GM21723 (cell line): ENCODE measurements at regions not wholly inside any gene's neighbourhood (a gene's known extent, or its start where the extent isn't known, plus 50 kb on each side); places are given as distances from the start of the nearest gene placed in this dataset.

Source experiments
- ATAC-seq: cut with Tn5 transposase; IDR thresholded peaks from one replicate; pipeline ENCODE4 v1.9.1; 2021; ENCODE audit warnings: mild to moderate bottlenecking, moderate library complexity; ENCODE audit not compliant: unreplicated experiment

DNA sequence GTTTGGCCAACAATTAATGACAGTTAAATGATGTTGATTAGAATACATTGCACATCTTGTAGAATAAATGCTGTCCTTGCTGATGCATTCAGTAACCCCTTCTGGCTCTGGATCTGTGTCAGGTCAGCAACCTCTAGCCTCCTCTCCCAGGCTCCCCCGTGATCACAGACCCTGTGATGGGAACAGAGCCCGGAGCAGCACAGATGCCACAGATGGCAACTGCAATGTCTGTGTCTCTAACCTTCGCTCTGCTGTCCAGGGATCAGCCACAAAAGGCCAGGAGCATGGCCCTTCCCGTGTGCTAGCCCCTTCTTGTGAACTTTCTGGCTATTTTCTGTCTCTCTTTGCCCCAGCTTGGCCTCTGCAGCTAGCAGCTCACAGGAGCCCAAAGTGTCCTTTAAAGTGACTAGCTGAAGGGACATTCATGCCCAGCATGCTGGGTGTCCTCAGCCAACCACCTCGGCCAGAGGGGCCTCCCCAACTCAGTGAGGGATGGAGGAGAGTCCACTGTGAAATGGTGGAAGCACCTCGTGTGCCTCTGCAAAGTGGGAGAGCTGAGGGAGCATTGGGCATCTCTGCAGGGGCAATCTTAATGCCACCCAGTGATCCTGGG, 167.0 kb upstream of the TCERG1L start:
- ATAC-seq: no peak

DNA sequence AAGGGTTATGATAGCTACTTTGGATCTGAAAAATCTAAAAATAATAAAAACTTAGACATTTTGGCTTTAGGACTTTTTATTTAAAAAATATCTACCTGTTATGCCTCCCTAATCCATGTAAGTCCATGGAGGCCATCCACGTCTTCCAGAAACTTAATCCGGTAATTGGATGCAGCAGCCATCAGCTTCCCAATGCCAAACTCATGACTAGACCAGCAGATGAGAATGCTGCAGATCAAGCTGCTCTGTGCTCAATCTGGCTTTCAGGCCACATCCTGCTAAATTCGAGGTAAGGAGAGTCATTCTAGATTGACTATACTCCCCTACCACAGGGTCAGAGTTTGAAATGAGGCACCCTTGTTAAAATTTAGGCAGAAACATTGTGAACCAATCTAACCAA, 168.5 kb upstream of the TCERG1L start:
- ATAC-seq: no peak

DNA sequence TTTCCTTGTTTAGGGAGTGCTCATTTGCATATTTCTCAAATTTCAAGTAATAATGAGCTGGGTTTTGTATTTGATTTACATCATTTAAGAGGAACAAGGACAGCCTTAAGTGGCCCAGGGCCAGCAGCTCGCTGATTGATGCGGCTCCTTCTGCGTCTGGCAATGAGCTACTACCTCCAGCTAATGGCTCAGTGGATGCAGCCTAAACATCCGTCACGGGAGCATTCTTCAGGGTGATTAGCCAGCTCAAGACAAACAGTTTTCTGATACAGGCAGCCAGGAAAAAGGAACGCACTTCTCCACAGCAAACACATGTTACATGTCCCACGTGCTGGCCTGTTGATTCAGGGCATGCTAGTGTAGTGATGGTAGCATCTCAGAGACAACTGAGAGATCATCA, 169.3 kb upstream of the TCERG1L start:
- no peak for ATAC-seq

DNA sequence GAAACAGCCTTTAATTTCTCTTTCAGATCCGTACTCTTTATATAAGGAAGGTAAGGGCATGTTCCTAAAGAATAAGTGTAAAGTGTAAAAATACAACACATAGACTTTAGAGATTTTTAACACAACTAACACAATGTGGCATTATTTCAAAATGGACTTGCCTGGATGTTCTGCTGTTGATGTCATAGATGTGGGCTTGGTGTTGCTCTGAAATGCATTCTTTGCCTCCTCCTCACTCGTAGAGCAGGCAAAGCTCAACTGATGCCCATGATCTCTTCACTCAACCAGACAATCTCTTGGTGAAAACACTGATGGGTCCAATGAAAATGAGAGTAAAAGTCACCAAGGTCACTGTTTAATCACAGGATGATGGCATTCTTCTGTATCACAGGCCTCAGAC, 174.2 kb upstream of the TCERG1L start:
- ATAC-seq: no peak

DNA sequence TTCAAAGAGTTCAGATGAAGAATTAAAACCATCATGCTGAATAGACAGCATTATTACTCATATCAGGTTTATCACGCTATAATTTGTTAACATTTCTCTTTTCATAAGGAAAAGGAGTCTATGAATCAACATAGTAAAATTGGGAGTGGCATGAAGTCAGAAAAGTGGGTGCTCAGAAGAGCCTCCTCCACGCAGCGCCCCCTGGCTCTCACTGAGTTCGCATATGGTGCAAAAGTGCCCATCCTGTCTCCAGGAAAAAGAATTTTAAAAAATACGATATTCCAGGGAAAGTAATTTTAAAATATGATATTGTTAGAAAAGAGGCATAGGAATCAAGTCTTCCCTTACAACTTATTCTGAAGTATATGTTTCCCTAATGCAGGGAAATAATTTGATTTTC, 176.3 kb upstream of the TCERG1L start:
- ATAC-seq: no peak

DNA sequence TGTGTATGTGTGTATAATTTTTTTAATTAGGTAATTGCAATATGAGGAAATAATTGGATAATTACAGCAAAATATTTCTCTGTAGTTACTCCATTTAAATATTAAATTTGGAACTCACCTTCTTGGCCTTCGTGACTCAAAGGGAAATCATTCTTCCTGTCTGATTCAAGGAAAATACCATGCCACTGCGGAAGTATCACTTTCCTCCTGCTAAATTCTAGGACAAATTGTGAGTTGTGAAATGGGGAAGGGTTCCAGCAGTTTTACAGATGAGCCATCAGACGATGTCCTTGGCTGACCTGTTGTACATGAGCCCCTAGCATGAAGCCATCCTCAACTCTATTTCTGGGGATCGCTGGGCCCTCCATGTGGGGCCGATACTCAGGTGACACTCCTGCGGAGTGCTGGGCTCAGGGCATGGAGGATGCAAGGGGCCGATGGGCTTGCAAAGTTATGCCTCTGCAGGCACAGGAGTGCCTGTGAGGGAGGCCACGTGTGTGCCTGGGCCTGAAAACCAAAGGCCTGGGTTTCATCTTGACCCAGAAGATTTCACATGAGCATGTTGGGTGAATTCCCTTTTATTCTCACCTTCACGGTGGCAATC, 179.6 kb upstream of the TCERG1L start:
- no peak for ATAC-seq

DNA sequence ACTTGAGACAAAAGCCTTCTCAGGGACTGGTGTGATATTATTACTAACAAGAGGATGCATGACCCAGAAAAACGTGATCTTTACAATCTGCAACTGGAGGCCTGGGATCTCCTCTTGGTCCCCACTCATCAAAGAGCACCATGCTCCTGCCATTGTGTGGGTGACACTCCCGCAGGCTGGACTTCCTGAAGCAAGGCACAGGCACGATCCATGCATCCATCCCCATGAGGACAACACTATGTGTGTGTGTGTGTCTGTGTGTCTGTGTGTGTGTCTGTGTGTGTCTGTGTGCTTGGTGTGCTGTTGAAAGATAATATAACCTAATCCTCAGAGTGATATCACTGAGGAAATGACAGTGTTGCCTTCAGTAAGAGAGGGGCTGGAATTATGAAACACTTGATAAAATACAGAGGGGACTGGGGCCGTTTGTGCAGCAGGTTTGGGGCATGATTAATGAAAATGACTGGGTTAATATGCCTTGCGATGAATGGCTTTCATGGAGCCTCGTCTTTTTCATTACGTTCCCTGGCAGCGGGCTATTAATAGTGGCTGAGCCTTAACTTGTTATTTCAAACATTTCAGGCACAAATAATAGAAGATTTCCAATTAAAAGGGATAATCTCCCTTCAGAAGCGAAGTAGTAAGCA, 180.8 kb upstream of the TCERG1L start:
- no peak for ATAC-seq

DNA sequence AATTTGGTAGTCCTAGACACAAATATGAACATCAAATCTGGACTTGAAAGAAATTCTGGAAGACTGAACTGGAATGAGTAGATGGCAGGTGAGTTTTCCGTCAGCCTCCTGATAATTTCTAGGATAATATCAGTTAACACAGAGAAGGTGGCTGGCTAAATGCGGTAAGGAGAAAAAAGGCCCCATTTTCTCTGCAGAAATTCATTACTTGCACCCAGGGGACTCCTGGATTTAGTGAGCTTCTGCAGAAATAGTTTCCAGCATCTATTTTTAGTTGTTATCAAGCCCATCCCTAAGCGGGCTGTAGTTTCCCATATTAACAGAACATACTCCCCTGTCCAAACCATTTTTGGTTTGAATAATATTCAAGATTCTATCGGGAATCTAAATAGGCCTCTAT, 181.9 kb upstream of the TCERG1L start:
- ATAC-seq: no peak

DNA sequence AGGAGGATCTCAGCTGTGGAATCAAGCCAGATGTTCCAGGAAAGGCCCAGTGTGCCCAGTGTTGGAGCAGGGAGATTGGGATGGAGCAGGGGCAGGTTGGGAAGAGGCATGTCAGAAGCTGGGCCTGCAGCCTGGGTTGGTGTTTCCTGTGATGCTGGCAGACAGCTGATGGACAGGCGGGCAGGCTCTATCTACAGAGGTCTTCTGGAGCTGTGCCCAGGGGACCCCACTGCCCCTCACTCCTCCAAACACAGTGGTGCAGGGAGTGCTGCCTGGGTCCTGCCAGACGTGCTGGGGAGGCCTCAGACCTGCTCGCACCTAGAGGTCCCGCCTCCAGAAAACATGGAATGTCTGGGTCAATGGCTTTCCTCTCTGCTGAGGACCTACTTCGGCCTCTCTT, 182.9 kb upstream of the TCERG1L start:
- ATAC-seq: no peak

DNA sequence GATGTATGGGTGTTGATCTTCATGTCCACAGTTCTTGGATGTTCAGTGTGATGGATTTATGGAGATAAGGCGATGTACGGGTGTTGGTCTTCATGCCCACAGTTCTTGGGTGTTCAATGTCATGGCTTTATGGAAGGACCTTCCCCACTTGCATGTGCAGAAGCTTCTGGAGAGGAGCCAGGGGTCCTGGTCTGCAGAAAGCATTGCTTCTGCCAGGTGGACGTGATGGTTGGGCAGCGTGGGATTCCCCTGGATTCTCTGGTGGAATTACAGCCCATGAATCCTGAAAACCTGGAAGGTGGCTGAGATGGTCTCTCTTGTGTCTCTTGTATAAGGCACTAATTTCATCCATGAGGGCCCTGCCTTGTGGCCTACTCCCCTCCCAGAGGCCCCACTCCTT, 183.7 kb upstream of the TCERG1L start:
- ATAC-seq: no peak

DNA sequence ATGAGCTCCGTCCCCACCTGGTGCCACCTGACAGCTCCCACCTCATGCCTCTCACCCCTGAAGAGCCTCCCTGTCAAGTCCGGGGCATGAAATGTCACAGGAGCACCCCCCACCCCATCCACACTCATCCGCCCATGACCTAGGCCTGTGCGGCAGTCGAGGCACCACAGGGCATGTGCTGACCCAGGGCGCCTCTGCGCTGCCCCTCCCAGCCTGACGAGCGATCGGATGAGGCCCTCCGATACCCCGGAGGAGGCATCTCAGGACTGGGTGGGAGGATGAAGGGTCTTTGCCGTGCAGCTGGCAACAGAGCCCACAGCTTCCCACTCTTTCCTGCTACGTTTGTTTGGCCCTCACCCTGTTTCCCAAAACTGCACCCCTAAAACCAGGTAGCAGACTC, 184.4 kb upstream of the TCERG1L start:
- no peak for ATAC-seq

DNA sequence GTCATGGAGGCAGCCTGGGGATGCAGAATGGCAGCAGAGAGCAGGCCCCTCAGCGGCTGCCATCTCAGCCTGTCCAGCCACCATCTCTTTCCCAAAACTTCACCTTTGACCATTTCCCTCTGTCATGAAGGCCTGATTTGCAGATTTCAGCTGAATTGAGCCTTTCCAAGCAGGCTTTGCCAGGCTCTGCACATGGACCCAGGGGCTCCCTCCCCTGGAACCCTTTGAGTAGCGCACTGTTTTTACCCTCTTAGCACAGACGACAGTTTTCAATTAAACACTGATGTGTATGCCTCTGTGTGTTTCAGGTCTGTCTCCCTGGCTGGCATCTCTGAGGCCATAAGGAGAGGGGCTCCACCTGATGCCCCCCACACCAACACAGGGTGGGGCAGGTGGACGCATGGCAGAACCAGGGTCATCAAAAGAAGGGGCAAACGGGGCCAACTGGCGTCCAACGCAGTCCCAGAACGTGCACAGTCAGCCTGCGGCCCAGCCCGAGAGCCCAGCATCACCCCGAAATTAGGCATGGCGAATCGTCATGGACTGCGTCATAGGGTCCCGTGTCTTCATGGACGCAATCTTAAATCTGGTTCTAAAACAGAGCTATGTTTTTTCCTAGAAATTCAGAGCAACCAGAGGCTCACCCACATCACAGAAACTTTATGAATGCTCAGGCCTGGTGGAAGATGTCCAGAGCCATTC, 185.0 kb upstream of the TCERG1L start:
- no peak for ATAC-seq

DNA sequence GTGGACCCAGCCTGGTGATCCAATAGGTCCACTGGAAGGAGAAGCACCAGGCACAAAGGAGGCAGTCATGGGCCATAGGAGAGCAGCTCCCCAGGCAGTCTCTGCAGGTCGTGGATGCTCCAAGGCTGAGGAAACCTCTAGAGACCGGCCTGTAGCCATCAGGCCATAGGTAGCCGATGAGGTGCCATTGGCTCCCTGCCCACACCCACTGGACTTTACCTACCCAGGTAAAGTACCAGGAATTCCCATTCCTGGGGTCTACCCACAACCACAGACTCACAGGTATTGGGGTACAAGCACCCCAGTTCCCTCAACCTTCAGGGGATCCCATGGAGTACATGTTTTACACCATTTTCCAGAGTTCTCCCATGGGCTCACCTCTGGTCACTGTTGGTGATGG, 188.0 kb upstream of the TCERG1L start:
- ATAC-seq: no peak

DNA sequence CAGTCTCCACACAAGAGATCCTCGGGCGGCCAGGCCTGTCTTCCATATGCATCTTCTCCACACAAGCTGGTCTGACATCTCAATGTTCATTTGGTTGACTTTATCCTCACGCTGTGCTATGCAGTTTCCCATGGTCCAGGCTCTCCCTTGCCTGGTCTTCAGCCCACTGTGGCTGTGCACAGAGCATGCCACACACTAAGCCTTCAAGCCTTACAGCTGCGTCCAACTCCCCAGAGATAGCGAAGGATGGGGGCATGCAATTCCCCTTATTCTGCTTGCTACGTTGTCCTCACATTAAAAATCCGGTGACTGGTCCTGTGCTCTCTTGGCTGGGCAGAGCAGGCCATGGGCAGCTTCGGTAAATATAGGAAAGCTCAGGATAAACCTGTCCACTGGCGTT, 188.7 kb upstream of the TCERG1L start:
- ATAC-seq: no peak

DNA sequence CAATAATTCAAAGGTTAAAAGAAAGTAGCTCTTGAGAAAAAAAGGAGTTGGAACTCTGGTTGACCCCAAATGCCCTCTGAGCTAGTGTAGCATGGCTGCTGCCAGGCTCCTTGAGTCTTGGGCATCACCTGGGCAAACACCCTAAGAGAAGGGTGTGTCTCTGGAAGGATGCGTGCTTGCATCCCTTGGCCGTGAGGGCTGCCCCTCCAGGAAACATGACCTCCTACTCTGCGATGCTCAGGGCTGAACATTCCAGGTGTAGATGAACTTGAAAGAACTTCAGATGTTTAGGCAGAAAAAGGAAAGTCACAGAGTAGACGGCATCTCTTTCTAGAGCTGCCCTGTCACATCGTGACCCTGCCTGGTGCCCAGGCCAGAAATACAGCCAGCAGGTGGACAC, 189.4 kb upstream of the TCERG1L start:
- ATAC-seq: no peak

DNA sequence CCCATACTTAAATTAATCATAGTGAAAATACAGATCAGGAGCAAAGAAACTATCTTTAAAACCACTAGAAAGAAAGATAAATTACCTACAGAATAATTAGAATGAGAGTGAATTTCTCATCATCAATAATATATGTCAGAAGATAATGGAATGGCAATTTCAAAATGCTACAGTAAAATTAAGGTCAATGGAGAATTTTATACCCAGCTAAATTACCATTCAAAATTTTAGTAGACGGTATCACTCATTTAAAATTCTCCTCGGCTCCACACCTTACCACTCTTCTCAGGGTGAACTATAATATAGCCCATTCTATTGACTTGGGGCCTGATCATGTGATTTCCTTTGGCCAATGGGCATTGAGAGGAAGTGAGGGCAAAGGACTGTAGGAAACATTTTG, 192.5 kb upstream of the TCERG1L start:
- no peak for ATAC-seq

DNA sequence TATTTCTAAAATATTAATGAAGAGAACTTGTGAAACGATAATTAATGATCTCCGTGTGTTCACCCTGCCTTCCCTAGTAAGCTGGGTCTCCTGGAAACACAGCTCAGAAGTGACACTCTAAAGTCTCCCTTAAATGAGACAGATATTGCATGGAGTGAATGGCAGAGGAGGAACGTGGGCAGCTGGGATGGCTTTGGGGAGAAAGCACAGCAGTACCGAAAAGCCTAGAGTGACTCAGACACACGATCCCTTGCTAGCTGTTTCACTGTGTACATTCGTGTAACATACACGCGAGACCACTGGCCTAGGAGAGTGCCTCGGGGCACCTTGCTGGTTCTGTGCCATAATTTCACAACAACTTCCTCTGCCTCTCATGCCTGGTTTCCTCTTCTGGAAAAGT, 199.9 kb upstream of the TCERG1L start:
- ATAC-seq: no peak

DNA sequence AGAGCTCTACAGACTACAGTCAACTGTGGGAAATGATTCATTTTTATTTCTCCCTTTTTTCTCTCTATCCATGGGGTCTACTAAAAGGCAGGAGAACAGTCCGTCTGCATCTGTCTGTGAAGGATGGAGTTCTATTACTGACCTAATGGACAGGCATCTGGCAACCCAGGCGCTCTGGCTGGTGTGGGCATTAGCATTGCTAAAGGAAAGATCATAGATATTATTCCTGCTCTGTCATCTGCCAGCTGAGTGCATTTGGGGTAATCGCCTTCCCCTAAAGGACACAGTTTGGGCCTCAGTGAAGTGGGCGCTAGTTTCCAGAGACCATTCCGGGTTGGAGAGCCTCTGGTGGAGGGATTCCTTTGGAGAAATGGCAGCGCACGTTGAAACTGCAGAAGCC, 201.3 kb upstream of the TCERG1L start:
- no peak for ATAC-seq

DNA sequence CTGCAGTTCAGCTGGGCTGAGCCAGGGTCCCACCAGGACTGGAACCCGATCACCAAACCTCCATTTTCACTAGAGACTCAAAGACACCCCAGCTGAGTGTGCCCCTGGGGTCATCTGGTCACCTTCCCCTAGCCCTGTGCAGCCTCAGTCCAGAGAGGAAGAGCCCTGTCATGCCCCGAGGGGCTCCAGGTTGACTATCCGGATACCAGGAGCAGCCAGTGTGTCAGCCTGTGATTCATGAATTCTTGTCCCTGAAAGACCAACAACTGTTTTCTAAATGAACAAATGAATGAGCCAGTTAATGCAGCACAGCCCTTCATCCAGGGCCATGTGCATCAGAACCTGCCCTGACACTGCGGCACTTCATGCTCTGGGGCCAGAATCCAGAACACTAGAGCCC, 201.9 kb upstream of the TCERG1L start:
- no peak for ATAC-seq

DNA sequence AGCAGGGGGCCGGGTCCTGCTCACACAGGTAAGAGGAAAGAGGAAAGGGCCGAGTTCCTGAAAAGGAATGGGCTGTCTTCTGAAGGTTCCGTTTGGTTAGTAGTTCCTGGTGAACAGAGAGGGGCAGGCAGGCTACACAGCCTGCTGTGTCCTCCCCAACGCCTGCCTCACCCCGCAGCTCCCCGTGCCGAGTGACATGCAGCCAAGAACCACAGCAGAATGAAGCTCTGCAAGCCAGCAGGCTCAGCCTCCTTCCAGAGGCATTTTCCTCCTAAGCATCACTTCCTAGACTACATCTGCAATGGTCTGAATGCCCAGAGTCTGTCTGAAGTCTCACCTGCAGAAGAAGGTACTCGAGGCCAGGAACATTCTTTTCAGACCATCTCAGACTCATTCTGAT, 202.4 kb upstream of the TCERG1L start:
- ATAC-seq: no peak

DNA sequence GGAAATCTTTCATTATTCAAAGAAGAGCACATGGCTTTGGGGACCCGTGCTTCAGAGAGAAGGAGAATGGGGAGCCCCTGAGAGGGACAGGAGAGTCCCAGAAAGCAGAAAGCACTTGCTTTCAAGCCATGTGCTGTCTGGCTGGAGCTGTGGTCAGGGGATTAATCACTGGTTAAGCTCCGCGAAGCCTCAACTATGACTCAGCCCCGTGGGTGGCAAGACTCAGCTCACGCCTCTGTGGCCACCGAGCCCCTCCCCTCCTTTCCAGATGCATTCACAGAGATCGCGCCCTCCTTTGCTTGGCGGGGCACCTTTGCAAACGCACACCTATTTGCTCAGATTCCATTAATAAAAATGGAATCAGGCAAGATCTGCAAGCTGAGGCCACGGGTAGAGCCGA, 202.9 kb upstream of the TCERG1L start:
- no peak for ATAC-seq

DNA sequence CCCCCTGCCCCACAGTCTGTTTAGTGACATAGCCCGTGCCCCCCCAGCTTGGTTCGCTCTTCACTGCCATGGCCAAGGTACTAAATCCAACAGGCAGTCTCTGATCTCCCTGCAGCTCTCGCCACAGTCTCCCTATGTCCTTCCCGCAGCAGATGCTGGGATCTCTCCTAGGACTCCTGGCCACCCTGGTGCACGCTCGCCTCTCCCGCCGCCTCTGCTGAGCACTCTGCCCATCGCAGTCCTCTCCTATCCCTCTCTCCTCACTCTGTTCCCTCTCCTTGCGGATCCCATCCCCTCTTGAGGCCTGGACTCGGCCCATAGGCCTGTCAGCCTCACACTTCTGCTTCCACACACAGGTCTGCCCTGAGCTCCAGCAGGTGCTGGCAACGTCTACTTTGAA, 204.8 kb upstream of the TCERG1L start:
- no peak for ATAC-seq
